Fibroblast of peridontal ligament (primary cell): ENCODE measurements at regions not wholly inside any gene's neighbourhood (a gene's known extent, or its start where the extent isn't known, plus 50 kb on each side); places are given as distances from the start of the nearest gene placed in this dataset.

Experiments
- DNase-seq: peaks from one replicate; pipeline ENCODE4 v3.0.0-alpha.2; 2010; ENCODE audit errors: extremely low read depth

DNA sequence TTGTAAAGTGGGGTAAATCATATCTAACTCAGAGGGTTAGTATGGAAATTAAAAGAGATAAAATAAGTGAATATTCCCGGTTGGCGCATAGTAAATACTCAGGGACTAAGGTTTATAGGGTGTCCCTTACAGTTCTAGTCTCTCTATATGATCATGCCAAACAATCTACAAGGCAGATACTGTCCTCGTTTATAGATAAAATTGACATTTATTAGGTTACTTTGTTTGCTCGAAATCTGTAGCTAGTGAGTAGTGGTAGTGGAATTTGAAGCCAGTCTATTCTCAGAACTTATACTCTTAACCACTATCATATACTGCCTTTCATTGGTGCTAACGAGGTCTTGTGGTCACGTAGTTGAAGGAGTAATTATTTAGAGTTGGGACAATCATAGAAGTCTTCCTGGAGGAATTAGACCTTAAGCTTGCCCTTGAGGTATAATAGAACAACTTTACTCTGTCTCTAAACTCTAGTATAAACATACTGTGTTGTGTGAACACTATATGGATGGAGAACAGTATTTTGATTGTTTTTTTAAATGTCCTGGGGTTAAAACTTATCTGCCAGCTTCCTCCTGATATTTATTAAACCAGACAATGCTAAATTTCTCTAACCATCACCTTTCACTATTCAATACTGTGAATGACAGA, 324.0 kb downstream of the STIM2 start:
- DNase-seq, result no peak

DNA sequence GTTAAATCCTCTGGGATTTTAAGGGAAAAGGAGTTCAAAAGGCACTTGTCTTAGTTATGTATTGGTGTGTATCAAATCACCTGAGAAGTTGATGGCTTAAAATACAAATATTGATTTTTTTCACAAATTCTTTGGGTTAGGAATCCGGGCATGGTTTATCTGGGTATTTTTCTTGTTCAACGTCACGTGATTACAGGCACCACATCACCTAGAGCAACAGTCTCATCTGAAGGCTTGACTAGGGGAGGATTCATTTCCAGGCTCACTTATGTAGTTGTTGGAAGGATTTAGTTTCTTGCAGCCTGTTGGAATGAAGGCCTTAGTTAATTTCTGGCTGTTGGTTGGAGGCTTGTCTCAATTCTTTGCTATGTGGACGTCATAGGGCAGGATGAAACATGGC, 326.1 kb downstream of the STIM2 start:
- DNase-seq, result no peak

DNA sequence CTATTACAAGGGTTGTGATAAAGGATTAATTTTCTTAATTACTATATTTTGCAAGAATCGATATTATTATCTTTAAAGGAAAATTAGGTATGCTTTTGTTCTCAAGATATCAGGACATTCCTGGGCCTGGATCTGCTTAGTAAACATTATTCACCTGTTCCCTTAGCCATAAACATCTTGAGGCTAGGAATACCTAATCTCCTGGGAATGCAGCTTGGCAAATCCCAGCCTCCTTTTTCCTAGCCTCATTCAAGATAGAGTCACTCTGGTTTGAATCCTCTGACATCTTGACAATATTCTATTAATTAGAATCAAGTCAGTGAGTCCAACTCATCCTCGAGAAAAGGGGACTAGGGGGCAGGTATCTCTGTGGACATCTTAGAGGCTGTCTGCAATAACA, 327.1 kb downstream of the STIM2 start:
- no peak for DNase-seq

DNA sequence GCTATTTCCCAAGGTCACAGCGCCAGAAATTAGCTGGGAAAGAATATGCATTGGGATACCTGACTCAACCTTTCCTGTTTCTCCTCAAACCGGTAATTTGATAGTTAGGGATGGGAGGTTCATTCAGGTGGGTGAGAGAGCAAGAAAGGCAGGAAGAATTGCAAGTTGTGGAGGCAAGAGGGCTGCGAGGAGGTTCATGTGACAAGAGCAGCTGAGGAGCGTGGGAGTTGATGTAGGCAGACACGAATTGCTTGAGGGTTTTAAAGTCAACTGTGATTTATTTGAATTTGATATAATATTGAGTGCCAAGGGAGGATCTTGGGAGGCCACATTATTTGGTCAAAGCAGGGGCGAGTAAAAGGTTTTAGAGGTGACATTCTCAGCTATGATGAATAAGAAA, 329.0 kb downstream of the STIM2 start:
- DNase-seq, result no peak

DNA sequence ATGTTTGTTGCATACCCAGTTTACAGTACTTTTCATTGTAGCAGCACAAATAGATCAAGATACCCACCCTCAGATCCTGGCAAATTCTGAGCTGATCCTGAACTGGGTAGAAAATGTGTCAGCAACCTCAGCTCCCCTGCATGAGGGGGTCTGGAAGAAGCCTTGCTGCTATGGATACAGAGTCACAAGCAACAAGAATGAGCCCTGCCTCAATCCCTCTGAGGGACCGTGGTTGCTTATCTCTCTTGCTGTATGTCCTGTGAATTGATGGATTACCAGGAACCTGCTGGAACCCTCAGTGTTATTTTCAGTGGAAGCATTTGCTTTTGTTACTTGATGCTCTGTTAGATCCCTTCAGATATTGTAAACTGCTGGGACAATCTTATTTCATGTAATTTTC, 331.0 kb downstream of the STIM2 start:
- DNase-seq, result no peak

DNA sequence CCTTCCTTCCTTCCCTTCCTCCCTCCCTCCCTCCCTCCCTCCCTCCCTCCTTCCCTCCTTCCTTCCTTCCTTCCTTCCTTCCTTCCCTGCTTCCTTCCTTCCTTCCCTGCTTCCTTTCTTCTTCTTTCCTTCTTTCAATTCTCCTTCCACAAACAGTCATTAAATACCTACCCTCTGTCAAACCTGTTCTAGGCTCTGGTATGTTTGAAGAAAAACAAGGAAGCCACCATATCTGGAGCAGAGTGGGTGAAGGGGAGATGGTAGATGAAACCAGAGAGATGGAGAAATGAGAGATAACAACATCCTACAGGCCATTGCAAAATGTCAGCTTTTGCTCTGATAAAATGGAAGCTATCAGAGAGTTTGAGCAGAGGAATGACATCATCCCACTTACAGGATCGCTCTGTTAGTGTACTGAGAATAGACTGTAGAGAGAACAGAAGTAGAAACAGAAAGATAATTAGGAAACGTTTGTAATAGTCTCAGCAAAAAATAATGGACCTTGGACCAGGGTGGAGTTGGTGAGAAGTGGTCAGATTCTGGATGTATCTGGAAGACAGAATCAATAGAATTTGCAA, 334.0 kb downstream of the STIM2 start:
- no peak for DNase-seq

DNA sequence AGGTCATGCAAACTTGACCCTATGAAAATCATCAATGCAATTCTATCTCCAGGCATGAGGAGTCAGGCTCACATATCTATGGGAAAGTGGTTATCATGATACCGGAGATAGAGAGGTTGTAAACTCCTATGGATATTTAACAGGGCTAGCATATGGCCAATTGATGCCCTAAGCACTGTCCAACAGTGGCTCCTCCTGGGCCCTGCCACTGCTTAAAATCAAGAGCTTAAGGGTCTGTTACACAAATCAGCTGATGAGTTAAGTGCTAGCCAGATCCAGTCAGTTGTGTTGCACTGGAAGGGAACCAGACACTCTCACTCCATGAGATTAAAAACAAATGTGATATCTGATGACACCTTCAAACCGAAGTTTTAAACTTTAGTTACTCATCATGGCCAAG, 337.6 kb downstream of the STIM2 start:
- no peak for DNase-seq

DNA sequence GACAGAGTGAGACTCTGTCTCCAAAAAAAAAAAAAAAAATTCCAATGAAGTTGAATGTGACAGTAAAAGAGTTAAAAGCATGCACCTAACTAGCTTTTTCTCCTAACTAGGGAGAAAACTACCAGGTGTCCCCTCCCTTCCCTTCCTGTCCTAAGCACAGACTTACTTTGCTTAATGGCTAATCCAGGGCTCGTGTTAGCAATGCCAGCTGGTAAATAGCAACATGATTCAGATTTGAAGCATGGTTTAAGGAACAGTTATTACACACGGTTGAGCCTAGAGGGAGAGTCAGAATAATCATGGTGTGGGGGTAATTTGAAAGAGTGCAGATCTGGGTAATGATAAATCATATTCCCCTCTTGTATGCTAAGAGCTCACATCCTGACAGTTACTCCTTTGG, 338.3 kb downstream of the STIM2 start:
- DNase-seq, result no peak

DNA sequence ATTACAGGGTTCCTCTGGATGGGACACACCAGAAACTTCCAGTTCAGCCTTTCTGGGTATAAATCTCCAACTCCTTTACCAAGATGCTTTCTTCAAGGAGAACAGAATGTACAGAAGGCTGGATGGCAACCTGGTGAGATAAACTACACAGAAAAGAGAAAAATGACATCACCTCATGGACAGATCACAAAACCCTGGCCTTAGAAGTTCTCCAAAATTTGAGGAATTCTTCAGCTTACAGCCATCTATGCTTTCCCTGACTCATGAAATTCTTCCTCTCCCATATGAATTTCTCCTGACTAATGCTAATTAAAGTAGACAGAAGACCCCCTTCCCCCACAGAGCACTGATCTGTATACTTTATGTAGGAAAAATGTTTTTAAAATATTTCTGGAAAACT, 345.4 kb downstream of the STIM2 start:
- no peak for DNase-seq

DNA sequence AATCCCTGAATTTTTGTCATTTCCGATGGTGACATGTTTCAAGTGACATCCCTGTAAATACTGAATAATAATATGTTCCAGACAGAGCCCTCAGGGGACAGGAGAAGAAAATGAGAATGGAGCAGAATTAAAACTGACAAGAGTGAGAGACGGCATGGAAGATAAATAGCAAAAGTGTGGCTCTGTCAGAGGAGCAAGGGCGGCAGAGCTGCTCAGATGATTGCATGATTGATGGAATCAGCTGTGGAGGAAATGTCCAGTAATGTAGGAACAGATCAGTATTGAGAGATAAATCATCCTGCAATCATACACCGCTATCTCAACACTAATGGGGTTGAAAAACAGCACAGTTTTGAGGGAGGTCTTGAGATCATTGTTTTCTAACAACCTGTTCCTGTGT, 350.3 kb downstream of the STIM2 start:
- no peak for DNase-seq

DNA sequence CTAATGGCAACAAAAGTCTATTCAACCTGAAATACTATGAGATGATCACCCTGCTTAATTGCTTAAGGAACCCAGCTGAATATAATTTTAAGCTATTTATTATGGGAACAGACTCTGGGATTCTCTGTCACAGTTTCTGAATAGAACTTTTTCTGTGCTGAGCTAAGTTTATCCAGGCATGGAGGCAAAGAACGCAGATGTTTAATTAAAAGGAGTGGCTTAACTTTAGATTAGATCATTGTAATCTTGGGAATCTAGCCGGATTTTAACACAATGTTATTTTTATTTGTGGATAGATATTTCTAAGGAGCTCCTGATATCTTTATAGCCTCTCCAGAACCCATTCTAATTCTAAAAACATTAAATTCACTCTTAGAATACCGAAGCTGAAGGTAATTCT, 353.4 kb downstream of the STIM2 start:
- no peak for DNase-seq

DNA sequence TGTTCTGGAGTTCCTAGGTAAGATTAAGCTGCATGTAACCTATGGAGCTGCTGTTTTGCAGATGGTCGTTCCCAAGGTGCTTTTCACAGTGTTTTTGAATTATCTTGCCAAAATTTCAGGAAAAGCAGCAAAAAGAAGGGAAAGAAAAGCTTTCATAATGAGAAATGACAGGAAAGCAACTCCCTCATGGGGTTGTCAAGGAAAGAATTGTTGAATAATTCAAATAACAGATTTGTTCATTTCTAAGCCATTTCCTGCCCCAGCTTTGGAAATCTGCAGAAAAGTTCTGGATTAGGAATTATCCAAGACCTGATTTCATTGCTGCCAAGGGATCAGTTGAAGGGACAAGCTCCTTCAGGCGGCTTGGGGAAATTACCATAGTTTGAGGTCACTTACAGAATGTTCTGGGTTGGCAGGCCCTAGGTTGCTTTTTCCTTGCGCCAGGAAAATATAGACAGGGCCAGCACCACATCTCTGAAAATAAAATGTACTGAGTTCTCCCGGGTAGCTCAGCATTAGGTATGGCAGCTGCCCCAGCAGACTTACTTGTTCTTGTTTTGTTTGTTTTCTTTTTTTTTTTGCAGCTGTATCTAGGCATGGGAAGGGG, 354.7 kb downstream of the STIM2 start:
- no peak for DNase-seq

DNA sequence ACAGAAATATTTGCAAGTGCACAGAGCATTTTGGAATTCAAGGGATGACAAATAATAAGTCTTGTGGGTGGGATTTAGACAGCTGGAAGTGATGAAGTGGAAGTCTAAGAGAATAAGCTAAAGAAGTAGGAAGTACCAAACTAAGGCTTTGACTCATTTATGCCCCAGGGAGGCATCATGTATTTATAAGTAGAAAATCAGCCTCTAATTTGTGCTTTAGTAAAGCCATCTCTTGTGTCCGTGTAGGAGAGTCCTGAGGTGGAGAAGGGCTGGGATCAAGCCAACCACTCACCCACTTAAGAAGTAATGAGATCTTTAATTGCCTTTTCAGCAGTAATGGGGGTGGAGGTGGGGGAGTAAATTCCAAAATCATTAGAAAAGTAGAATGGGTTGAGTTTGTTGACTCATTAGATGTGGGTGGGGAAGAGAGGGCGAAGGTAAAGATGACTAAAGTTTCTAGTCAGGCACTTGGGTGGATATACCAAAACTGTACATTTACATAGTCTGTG, 356.7 kb downstream of the STIM2 start:
- DNase-seq, result no peak

DNA sequence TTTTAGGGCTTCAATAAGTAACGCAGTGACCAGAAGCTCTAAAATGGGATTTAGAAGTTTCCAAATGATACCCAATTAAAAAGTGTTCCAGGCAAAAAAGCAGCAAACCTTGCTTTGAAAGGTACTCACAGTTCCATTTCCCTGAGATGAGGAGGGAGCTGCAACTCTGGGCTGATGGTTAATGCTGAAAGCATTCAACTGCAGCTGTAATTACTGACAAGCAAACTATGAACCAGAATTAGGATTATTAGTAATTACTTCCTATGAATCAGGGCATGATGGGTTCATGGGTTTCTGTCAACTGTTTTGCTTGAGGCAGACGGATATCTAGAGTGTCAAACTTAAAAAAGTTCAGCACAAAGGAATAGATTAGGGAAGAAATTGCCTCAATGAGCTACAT, 357.4 kb downstream of the STIM2 start:
- DNase-seq, result no peak

DNA sequence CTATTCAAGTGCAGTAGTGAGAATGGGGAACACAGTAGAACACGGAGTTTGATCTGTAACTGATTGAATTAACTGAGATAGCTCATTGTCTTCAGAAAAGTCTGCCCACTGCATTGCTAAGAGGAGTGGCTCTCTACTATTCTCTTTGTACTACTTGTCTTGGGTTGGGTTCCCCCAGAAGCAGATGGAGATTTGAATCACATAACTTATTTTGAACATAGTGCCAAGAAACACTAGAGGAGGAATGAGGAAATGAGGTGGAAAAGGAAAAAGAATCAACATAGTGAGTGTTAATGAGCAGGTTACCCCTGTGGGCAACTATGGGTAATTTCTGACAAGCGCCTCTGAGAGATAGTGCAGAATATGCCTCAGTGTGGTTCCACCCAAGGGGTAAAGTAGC, 362.7 kb downstream of the STIM2 start:
- DNase-seq, result no peak

DNA sequence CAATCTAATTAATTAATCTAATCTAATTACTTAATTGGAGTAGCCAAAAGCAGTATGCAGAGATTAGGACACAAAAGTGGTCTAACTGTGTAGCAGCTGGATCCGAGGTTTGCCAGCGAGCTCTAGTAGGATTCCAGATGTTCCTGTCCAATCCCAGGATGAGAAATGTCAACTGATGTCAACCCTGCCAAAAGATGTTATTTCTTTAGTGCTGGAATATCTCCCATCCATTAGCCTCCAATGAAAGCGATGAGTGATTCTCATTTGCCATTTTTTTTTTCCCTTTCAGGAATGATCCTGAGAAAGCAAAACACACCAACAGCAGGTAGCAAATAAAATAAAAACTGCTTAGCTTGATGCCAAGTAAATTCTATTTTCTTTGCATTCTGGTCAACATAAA, 372.9 kb downstream of the STIM2 start:
- DNase-seq, result no peak

DNA sequence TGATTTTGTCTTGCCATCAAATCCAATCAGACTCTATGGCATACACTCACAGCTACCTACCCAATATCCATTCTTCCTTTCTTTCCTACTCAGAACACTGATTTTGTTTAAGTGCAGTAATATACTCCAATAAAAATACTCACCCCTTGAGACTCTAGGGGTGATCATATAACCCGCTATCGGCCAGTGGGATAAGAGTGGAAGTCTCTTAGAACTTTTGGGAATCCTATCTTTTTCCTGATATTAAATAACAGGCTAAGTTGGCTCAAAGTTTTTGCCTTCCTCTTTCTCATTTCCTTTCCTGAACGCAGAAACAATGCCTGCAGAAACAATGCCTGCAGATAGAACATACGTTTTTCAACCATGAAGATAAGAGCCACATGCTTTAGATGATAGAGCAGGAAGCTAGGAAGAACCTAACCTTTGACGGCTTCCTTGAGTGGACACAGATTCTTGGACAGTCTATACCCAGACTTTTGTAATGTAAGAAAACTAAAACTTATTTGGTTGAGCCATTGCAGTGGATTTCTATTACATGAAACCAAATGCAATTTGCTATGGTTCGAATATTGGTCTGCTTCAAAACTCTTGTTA, 373.8 kb downstream of the STIM2 start:
- DNase-seq, result no peak

DNA sequence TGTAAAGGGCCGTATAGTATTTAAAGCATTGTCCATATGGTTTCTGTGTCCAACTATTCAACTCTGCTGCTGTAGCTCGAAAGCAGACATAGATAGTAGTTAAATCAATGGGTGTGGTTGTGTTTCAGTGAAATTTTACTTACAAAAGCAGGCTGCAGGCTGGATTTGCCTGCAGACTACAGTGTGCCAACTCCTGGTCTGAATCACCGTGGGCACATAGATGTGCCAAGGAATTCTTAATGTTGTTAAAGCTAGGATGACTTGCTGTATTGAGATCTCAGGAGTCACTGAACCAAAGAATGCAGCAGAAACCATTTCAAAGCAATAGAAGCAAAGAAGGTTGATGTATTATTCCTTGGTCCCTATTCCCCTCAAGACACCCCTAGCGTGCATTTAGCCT, 379.0 kb downstream of the STIM2 start:
- no peak for DNase-seq

DNA sequence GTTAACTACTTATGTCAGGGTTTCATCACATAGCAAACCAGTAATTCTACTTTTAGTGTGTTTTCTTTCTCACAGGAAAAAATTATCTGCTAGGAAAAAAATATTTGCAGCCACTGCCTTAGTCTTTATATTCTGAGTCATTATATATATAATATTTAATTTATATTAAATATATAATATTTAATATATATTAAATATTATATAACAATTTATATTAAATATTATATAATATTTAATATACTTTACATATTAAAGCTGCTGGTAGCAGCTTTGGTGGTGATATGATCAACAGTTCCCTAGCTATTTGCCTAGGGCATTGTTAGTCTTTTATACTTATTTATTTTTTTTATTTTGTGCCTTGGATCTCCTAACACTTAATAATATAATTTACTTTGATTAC, 381.6 kb downstream of the STIM2 start:
- DNase-seq, result no peak

DNA sequence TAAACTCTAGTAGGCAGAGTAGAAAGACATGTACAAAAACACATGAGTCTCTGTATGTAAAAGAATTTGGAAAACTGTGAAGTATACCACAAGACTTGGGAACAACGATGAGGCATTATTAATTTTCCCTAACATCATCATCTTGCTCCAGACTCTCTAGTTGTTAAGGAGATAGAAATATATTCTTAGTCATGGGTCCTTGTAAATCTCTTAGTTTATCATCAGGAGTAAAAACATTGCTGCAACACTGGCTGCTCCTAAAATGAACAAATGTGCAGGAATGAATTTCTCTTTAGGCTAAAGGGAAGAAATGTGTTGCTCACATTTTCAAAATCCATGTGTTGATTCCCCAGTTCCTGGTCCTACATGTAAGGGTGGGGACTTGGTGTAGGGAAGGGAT, 384.6 kb downstream of the STIM2 start:
- DNase-seq, result no peak

DNA sequence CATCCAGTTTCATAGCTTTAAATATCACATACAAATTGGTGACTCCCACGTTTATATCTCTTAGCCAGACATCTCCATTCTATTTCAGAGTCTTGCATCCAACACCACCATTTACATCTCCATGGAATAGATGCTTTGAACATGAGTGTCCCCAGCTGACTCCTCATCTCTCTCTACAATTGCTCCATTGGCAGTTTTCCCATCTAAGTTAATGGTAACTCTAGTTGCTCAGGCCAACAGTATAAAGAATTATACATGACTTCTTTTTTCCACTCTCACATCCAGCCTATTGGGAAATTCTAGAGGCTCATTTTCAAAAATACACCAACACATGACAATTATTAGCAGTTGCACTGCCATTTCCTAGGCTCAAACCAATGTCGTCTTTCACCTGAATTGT, 388.2 kb downstream of the STIM2 start:
- DNase-seq, result no peak

DNA sequence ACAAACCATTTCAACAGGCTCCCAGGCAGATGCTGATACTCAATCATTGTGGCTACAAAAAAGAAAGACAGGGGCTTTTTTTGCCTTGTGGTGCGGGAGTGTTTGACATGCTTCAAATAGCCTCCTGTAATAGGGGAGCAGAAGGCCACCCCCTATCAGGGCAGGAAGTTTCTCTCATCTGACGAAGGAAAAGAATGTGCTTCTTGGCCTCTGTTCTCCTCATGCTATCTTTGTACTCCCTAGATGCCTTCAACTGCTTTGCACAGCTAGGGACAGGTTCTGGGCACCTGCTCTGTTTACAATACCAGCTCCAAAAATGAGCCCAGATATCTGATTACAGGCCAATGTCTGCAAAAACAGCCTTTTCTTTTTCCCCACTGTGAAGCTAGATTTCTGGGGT, 391.1 kb downstream of the STIM2 start:
- DNase-seq, result no peak

DNA sequence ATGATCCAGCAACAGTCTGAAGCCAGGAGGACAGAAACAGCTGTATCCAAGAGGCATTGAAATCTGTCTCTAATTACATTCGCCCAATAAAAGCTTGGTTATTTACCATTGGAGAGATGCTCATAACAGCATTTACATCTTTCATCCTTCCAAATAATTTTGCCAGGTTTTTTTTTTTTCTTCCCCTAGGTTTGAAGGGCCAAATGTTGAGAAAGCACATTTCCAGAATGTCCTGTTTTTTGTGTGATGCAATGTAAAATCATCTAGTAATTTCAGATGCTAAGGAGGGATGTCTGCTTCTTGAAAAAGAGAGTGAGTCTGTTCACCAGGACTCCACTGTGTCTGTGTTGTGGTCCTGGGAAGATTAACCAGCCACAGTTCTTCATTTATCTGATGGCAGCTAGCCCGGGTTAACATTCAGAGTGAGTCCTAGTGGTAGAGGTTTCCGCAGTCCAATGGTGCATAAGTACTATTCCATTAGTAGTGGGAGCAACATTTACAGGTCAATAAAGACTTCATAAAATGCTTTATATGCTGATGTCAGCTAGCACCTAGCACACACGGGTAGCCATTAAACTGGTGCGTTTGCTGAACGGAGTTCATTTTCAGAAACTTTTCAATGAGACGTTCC, 406.8 kb downstream of the STIM2 start:
- DNase-seq, result no peak
